HEK293 (cell line): ENCODE measurements at regions not wholly inside any gene's neighbourhood (a gene's known extent, or its start where the extent isn't known, plus 50 kb on each side); places are given as distances from the start of the nearest gene placed in this dataset.

ENCODE experiments used
- ATF2 ChIP-seq: fragments of 450-650 bp; formaldehyde crosslinking; IDR thresholded peaks from 2 replicates; pipeline ENCODE4 v1.5.1; 2016; ENCODE audit warnings: missing biosample characterization, missing genetic modification characterization, low read depth
- FEZF1 ChIP-seq: fragments of 450-650 bp; formaldehyde crosslinking; IDR thresholded peaks from 2 replicates; pipeline ENCODE4 v1.5.1; 2016; ENCODE audit warnings: missing biosample characterization, missing genetic modification characterization
- GFI1B ChIP-seq: fragments of 450-650 bp; formaldehyde crosslinking; IDR thresholded peaks from 2 replicates; pipeline ENCODE4 v1.5.1; 2016; ENCODE audit warnings: missing biosample characterization, missing genetic modification characterization
- HOXD13 ChIP-seq: sonication (generic); formaldehyde crosslinking; IDR thresholded peaks from 2 replicates; pipeline ENCODE4 v1.8.0; 2022; ENCODE audit warnings: missing genetic modification reagents, borderline replicate concordance
- INSM2 ChIP-seq: fragments of 450-650 bp; formaldehyde crosslinking; IDR thresholded peaks from 2 replicates; pipeline ENCODE4 v1.5.1; 2016; ENCODE audit warnings: missing biosample characterization, missing genetic modification characterization
- KLF1 ChIP-seq: fragments of 450-650 bp; formaldehyde crosslinking; IDR thresholded peaks from 2 replicates; pipeline ENCODE4 v1.5.1; 2016; ENCODE audit warnings: missing biosample characterization, missing genetic modification characterization
- KLF16 ChIP-seq: fragments of 450-650 bp; formaldehyde crosslinking; IDR thresholded peaks from 2 replicates; pipeline ENCODE4 v1.5.1; 2017; ENCODE audit warnings: missing biosample characterization, missing genetic modification characterization
- ZBTB20 ChIP-seq: fragments of 450-650 bp; formaldehyde crosslinking; IDR thresholded peaks from 2 replicates; pipeline ENCODE4 v1.5.1; 2016; ENCODE audit warnings: missing biosample characterization, missing genetic modification characterization
- ZEB2 ChIP-seq: fragments of 450-650 bp; formaldehyde crosslinking; IDR thresholded peaks from 2 replicates; pipeline ENCODE4 v1.5.1; 2016; ENCODE audit warnings: missing biosample characterization, missing genetic modification characterization
- ZFHX2 ChIP-seq: fragments of 450-650 bp; formaldehyde crosslinking; conservative IDR thresholded peaks from 2 replicates; pipeline ENCODE4 v1.5.1; 2016; ENCODE audit warnings: missing biosample characterization, missing genetic modification characterization
- ZNF169 ChIP-seq: fragments of 450-650 bp; formaldehyde crosslinking; IDR thresholded peaks from 2 replicates; pipeline ENCODE4 v1.5.1; 2016; ENCODE audit warnings: missing biosample characterization, missing genetic modification characterization
- ZNF184 ChIP-seq: fragments of 450-650 bp; IDR thresholded peaks from 2 replicates; pipeline ENCODE4 v1.5.1; 2018; ENCODE audit warnings: missing biosample characterization, mild to moderate bottlenecking, missing genetic modification characterization
- ZNF221 ChIP-seq: fragments of 450-650 bp; formaldehyde crosslinking; IDR thresholded peaks from 2 replicates; pipeline ENCODE4 v1.5.1; 2017; ENCODE audit warnings: missing biosample characterization, missing genetic modification characterization, borderline replicate concordance
- ZNF24 ChIP-seq: fragments of 450-650 bp; formaldehyde crosslinking; IDR thresholded peaks from 2 replicates; pipeline ENCODE4 v1.5.1; 2016; ENCODE audit warnings: missing biosample characterization, missing genetic modification characterization
- ZNF248 ChIP-seq: fragments of 450-650 bp; formaldehyde crosslinking; IDR thresholded peaks from 2 replicates; pipeline ENCODE4 v1.5.1; 2017; ENCODE audit warnings: missing biosample characterization, missing genetic modification characterization
- ZNF311 ChIP-seq: fragments of 450-650 bp; formaldehyde crosslinking; IDR thresholded peaks from 2 replicates; pipeline ENCODE4 v1.5.1; 2017; ENCODE audit warnings: missing biosample characterization, missing genetic modification characterization, borderline replicate concordance
- ZNF366 ChIP-seq: fragments of 450-650 bp; formaldehyde crosslinking; conservative IDR thresholded peaks from 2 replicates; pipeline ENCODE4 v1.5.1; 2016; ENCODE audit warnings: missing biosample characterization, missing genetic modification characterization
- ZNF404 ChIP-seq: fragments of 450-650 bp; formaldehyde crosslinking; IDR thresholded peaks from 2 replicates; pipeline ENCODE4 v1.5.1; 2017; ENCODE audit warnings: missing biosample characterization, missing genetic modification characterization
- ZNF548 ChIP-seq: fragments of 450-650 bp; formaldehyde crosslinking; IDR thresholded peaks from 2 replicates; pipeline ENCODE4 v1.5.1; 2016; ENCODE audit warnings: missing biosample characterization, missing genetic modification characterization
- ZNF549 ChIP-seq: fragments of 450-650 bp; IDR thresholded peaks from 2 replicates; pipeline ENCODE4 v1.5.1; 2018; ENCODE audit warnings: missing biosample characterization, missing genetic modification characterization, mild to moderate bottlenecking, inconsistent platforms, moderate library complexity
- ZNF623 ChIP-seq: fragments of 450-650 bp; formaldehyde crosslinking; IDR thresholded peaks from 2 replicates; pipeline ENCODE4 v1.5.1; 2016; ENCODE audit warnings: missing biosample characterization, missing genetic modification characterization
- ZNF654 ChIP-seq: fragments of 450-650 bp; formaldehyde crosslinking; IDR thresholded peaks from 2 replicates; pipeline ENCODE4 v1.5.1; 2016; ENCODE audit warnings: low read depth, missing biosample characterization, missing genetic modification characterization
- ZNF692 ChIP-seq: fragments of 450-650 bp; formaldehyde crosslinking; IDR thresholded peaks from 2 replicates; pipeline ENCODE4 v1.5.1; 2016; ENCODE audit warnings: missing biosample characterization, missing genetic modification characterization
- ZNF830 ChIP-seq: fragments of 450-650 bp; IDR thresholded peaks from 2 replicates; pipeline ENCODE4 v1.5.0; 2018; ENCODE audit warnings: missing biosample characterization, missing genetic modification characterization, low read depth, mild to moderate bottlenecking, moderate library complexity
- ZNF837 ChIP-seq: fragments of 450-650 bp; formaldehyde crosslinking; IDR thresholded peaks from 2 replicates; pipeline ENCODE4 v1.5.1; 2016; ENCODE audit warnings: missing biosample characterization, missing genetic modification characterization
- ZSCAN18 ChIP-seq: fragments of 450-650 bp; formaldehyde crosslinking; IDR thresholded peaks from 2 replicates; pipeline ENCODE4 v1.5.1; 2016; ENCODE audit warnings: missing biosample characterization, missing genetic modification characterization
- ZSCAN23 ChIP-seq: fragments of 450-650 bp; formaldehyde crosslinking; IDR thresholded peaks from 2 replicates; pipeline ENCODE4 v1.5.1; 2016; ENCODE audit warnings: missing biosample characterization, missing genetic modification characterization
- TF ChIP-seq, protein P1 (sequence below): fragments of 450-650 bp; formaldehyde crosslinking; IDR thresholded peaks from 2 replicates; pipeline ENCODE4 v1.5.1; 2016; ENCODE audit warnings: missing biosample characterization, missing genetic modification characterization
- TF ChIP-seq, protein P2 (sequence below): fragments of 450-650 bp; formaldehyde crosslinking; IDR thresholded peaks from 2 replicates; pipeline ENCODE4 v1.5.1; 2016; ENCODE audit warnings: missing biosample characterization, missing genetic modification characterization
- TF ChIP-seq, protein P3 (sequence below): IDR thresholded peaks from 2 replicates; pipeline ENCODE4 v1.6.1; 2011; ENCODE audit warnings: mild to moderate bottlenecking, low read depth, low read length, borderline replicate concordance

GRCh38 chr12:115060477-115061168 lies 376.6 kb upstream of the TBX3 start (continued):
- TF ChIP-seq, protein P1, sequence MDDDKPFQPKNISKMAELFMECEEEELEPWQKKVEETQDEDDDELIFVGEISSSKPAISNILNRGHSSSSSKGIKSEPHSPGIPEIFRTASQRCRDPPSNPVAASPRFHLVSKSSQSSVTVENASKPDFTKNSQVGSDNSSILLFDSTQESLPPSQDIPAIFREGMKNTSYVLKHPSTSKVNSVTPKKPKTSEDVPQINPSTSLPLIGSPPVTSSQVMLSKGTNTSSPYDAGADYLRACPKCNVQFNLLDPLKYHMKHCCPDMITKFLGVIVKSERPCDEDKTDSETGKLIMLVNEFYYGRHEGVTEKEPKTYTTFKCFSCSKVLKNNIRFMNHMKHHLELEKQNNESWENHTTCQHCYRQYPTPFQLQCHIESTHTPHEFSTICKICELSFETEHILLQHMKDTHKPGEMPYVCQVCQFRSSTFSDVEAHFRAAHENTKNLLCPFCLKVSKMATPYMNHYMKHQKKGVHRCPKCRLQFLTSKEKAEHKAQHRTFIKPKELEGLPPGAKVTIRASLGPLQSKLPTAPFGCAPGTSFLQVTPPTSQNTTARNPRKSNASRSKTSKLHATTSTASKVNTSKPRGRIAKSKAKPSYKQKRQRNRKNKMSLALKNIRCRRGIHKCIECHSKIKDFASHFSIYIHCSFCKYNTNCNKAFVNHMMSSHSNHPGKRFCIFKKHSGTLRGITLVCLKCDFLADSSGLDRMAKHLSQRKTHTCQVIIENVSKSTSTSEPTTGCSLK (tag by site-specific recombination): no peak
- TF ChIP-seq ZNF623 (tag by site-specific recombination) (peak; percentile 66), INSM2 (tag by site-specific recombination) (no peak), ZNF549 (tag by site-specific recombination) (no peak), ZFHX2 (tag by site-specific recombination) (no peak; the same call in 1 of the 2 replicates), ZNF248 (tag by site-specific recombination) (no peak), ZNF837 (no peak), GFI1B (0 out of 2 replicates have a peak, but pooled peaks have one; percentile 51), ZSCAN18 (tag by site-specific recombination) (no peak), ZNF184 (no peak), ZNF24 (tag by site-specific recombination) (no peak), HOXD13 (CRISPR knock-in tag) (peak; percentile 62; the same call in 1 of the 2 replicates), ZNF311 (no peak), FEZF1 (tag by site-specific recombination) (peak; percentile 88), ZNF169 (no peak), ZNF692 (tag by site-specific recombination) (no peak), ZNF221 (tag by site-specific recombination) (no peak; the same call in 1 of the 2 replicates), ZNF654 (peak; percentile 35; the same call in 1 of the 2 replicates), ZNF548 (tag by site-specific recombination) (no peak), ZEB2 (tag by site-specific recombination) (no peak), ATF2 (tag by site-specific recombination) (no peak), ZNF366 (tag by site-specific recombination) (0 out of 2 replicates have a peak, but pooled peaks have one; percentile 11), KLF16 (tag by site-specific recombination) (no peak), ZNF830 (tag by site-specific recombination) (no peak), ZBTB20 (no peak), KLF1 (no peak), ZSCAN23 (tag by site-specific recombination) (no peak), ZNF404 (tag by site-specific recombination) (peak; percentile 84; the same call in 1 of the 2 replicates)
- TF ChIP-seq, protein P2, sequence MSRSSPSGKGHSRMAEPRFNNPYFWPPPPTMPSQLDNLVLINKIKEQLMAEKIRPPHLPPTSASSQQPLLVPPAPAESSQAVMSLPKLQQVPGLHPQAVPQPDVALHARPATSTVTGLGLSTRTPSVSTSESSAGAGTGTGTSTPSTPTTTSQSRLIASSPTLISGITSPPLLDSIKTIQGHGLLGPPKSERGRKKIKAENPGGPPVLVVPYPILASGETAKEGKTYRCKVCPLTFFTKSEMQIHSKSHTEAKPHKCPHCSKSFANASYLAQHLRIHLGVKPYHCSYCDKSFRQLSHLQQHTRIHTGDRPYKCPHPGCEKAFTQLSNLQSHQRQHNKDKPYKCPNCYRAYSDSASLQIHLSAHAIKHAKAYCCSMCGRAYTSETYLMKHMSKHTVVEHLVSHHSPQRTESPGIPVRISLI (tag by site-specific recombination): no peak
- TF ChIP-seq, protein P3, sequence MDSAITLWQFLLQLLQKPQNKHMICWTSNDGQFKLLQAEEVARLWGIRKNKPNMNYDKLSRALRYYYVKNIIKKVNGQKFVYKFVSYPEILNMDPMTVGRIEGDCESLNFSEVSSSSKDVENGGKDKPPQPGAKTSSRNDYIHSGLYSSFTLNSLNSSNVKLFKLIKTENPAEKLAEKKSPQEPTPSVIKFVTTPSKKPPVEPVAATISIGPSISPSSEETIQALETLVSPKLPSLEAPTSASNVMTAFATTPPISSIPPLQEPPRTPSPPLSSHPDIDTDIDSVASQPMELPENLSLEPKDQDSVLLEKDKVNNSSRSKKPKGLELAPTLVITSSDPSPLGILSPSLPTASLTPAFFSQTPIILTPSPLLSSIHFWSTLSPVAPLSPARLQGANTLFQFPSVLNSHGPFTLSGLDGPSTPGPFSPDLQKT: no peak
